Loucy (cell line): ENCODE measurements at regions not wholly inside any gene's neighbourhood (a gene's known extent, or its start where the extent isn't known, plus 50 kb on each side); places are given as distances from the start of the nearest gene placed in this dataset.

ENCODE experiments used
- H2AFZ ChIP-seq: fragments of 200-600 bp; sonication (generic); 2 replicates; pipeline ENCODE4 v1.6.0; 2016; ENCODE audit warnings: antibody characterized with exemption, mild to moderate bottlenecking, low read length, moderate library complexity
- H3F3A ChIP-seq: fragments of 200-600 bp; 2 replicates; pipeline ENCODE4 v1.6.0; 2016; ENCODE audit warnings: antibody characterized with exemption, low read depth, mild to moderate bottlenecking
- H3K27me3 ChIP-seq: fragments of 200-600 bp; sonication (generic); 2 replicates; pipeline ENCODE4 v1.6.1; 2014; ENCODE audit warnings: low read length, mild to moderate bottlenecking; ENCODE audit not compliant: insufficient read depth, poor library complexity, severe bottlenecking
- H3K36me3 ChIP-seq: fragments of 200-600 bp; sonication (generic); 2 replicates; pipeline ENCODE4 v1.6.1; 2016; ENCODE audit warnings: low read length; ENCODE audit not compliant: insufficient read depth
- H3K4me1 ChIP-seq: fragments of 200-600 bp; sonication (generic); 2 replicates; pipeline ENCODE4 v1.5.1; 2014; ENCODE audit warnings: low read length, mild to moderate bottlenecking; ENCODE audit not compliant: insufficient read depth, poor library complexity, severe bottlenecking
- H3K4me2 ChIP-seq: fragments of 200-600 bp; sonication (generic); 2 replicates; pipeline ENCODE4 v1.6.0; 2014; ENCODE audit warnings: antibody characterized with exemption, low read length, low read depth, mild to moderate bottlenecking; ENCODE audit not compliant: poor library complexity, severe bottlenecking
- H3K4me3 ChIP-seq: fragments of 200-600 bp; sonication (generic); 2 replicates; pipeline ENCODE4 v1.5.1; 2014; ENCODE audit warnings: low read length, mild to moderate bottlenecking, mixed read lengths; ENCODE audit not compliant: poor library complexity, severe bottlenecking
- H3K79me2 ChIP-seq: fragments of 200-600 bp; sonication (generic); 2 replicates; pipeline ENCODE4 v1.6.1; 2014; ENCODE audit warnings: low read length; ENCODE audit not compliant: insufficient read depth
- H3K9ac ChIP-seq: fragments of 200-600 bp; sonication (generic); 2 replicates; pipeline ENCODE4 v1.6.0; 2014; ENCODE audit warnings: mild to moderate bottlenecking, low read depth, low read length, moderate library complexity; ENCODE audit not compliant: poor library complexity, severe bottlenecking
- H3K9me2 ChIP-seq: fragments of 200-600 bp; sonication (generic); replicated peaks from 2 replicates; pipeline ENCODE4 v1.6.1; 2016; ENCODE audit warnings: low read depth, low read length, mixed read lengths
- H3K9me3 ChIP-seq: fragments of 200-600 bp; sonication (generic); 2 replicates; pipeline ENCODE4 v1.6.1; 2014; ENCODE audit warnings: mild to moderate bottlenecking, antibody characterized with exemption, low read length, low read depth; ENCODE audit not compliant: insufficient read depth
- H4K20me1 ChIP-seq: fragments of 200-600 bp; sonication (generic); 2 replicates; pipeline ENCODE4 v1.6.0; 2014; ENCODE audit warnings: antibody characterized with exemption, low read length, mild to moderate bottlenecking; ENCODE audit not compliant: insufficient read depth, poor library complexity, severe bottlenecking
- CTCF ChIP-seq: fragments of 200-600 bp; sonication (generic); conservative IDR thresholded peaks from 2 replicates; pipeline ENCODE4 v1.5.1; 2014; ENCODE audit warnings: mild to moderate bottlenecking, antibody characterized with exemption, low read length
- EZH2phosphoT487 ChIP-seq: fragments of 200-600 bp; IDR thresholded peaks from 2 replicates; pipeline ENCODE4 v1.6.1; 2018; ENCODE audit warnings: antibody characterized with exemption, mild to moderate bottlenecking, moderate library complexity, borderline replicate concordance

- TF ChIP-seq CTCF, result no peak
- TF ChIP-seq EZH2phosphoT487, result no peak
- Histone ChIP-seq H3K9me2 (no peaks in the 10 kb centered on the region), H3K27me3 (no peaks in the 10 kb centered on the region), H4K20me1 (no peaks in the 10 kb centered on the region), H3K4me3 (no peak overlapping the region), H3K9me3 (no peaks in the 10 kb centered on the region), H3K4me1 (no peaks in the 10 kb centered on the region), H3F3A (no peaks in the 10 kb centered on the region), H3K4me2 (no peak overlapping the region), H2AFZ (no peak overlapping the region), H3K36me3 (no peaks in the 10 kb centered on the region), H3K79me2 (no peaks in the 10 kb centered on the region), H3K9ac (no peak overlapping the region)
Observed at GRCh38 chr2:66888791-66889631, 454.1 kb downstream of the MEIS1 start.

DNA sequence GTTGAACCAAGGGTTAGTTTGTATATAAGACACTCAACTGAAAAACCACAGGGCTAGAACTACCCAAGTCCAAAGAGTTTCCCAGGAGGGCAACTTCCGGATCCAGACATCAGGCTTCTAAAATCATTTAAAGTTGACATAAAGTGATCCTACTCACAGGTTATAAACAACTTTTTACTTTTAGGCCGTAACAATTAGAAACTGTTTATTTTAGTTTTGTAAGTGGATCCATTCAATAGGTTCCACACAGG lies 454.6 kb downstream of the MEIS1 start:
- Histone ChIP-seq H3K4me2 (no peak overlapping the region), H3K36me3 (no peaks in the 10 kb centered on the region), H3K4me3 (no peak overlapping the region), H3K9ac (no peak overlapping the region), H3K9me3 (no peaks in the 10 kb centered on the region), H2AFZ (no peak overlapping the region), H3K79me2 (no peaks in the 10 kb centered on the region), H3F3A (no peaks in the 10 kb centered on the region), H3K9me2 (no peaks in the 10 kb centered on the region), H3K4me1 (no peaks in the 10 kb centered on the region), H3K27me3 (no peaks in the 10 kb centered on the region), H4K20me1 (no peaks in the 10 kb centered on the region)
- TF ChIP-seq EZH2phosphoT487, result no peak
- TF ChIP-seq CTCF, result no peak

- no peaks in the 10 kb centered on the region for H3K4me1 ChIP-seq
- H3K36me3 ChIP-seq, result no peaks in the 10 kb centered on the region
- no peaks in the 10 kb centered on the region for H3F3A ChIP-seq
- TF ChIP-seq CTCF, result no peak
- no peak for TF ChIP-seq EZH2phosphoT487
- H3K9me3 ChIP-seq, result no peaks in the 10 kb centered on the region
- H3K4me3 ChIP-seq, result no peak overlapping the region
- H4K20me1 ChIP-seq, result no peaks in the 10 kb centered on the region
- no peak overlapping the region for H3K9ac ChIP-seq
- no peaks in the 10 kb centered on the region for H3K79me2 ChIP-seq
- H3K4me2 ChIP-seq, result no peak overlapping the region
- no peaks in the 10 kb centered on the region for H3K27me3 ChIP-seq
- H3K9me2 ChIP-seq, result no peaks in the 10 kb centered on the region
- H2AFZ ChIP-seq, result no peak overlapping the region
Observed at GRCh38 chr2:66890166-66890742, 455.3 kb downstream of the MEIS1 start.
